Erythroblast (primary cell): ENCODE measurements at regions not wholly inside any gene's neighbourhood (a gene's known extent, or its start where the extent isn't known, plus 50 kb on each side); places are given as distances from the start of the nearest gene placed in this dataset.
"Not testable (repeated sequence)": the region's sequence is repeated elsewhere in the genome, so short reads cannot be mapped to it uniquely, and the experiment has no call there.

Experiments
- GATA1 ChIP-seq: IDR thresholded peaks from 2 replicates; pipeline ENCODE4 v1.6.1; 2011; ENCODE audit warnings: low read depth, mild to moderate bottlenecking, control low read depth, low read length, moderate library complexity
- POLR2A ChIP-seq: IDR thresholded peaks from 2 replicates; pipeline ENCODE4 v1.6.1; 2011; ENCODE audit warnings: mild to moderate bottlenecking, low read length

GRCh38 chr4:131762234-131762633, 1386.9 kb upstream of the PCDH10 start:
- not testable (repeated sequence) for TF ChIP-seq POLR2A, GATA1
